Natural killer cell (primary cell): ENCODE measurements at regions not wholly inside any gene's neighbourhood (a gene's known extent, or its start where the extent isn't known, plus 50 kb on each side); places are given as distances from the start of the nearest gene placed in this dataset.
"Not testable (repeated sequence)": the region's sequence is repeated elsewhere in the genome, so short reads cannot be mapped to it uniquely, and the experiment has no call there.

Experiments used
- ATAC-seq, 3 donors: fragments of 150-1000 bp in 2 of 3; fragments of 200-7000 bp in 1 of 3; cut with Tn5 transposase; 1 replicate in 1 of 3; 2 replicates in 2 of 3; pipeline ENCODE4 v1.10.0; 2021; ENCODE audit warnings: mild to moderate bottlenecking in 2 of 3, moderate library complexity in 2 of 3
- DNase-seq, 2 donors: peaks; one replicate each; pipeline versions ENCODE4 v3.0.0 to v3.0.0-alpha.2; 2013 to 2021; ENCODE audit warnings: mixed read lengths in 1 of 2
- H3K27ac ChIP-seq: one replicate; pipeline ENCODE4 v1.5.1; 2013; ENCODE audit warnings: mild to moderate bottlenecking, low read length
- H3K27me3 ChIP-seq: one replicate; pipeline ENCODE4 v1.6.1; 2013; ENCODE audit warnings: low read length; ENCODE audit not compliant: control insufficient read depth, insufficient read depth
- H3K36me3 ChIP-seq: one replicate; pipeline ENCODE4 v1.6.1; 2013; ENCODE audit warnings: low read length; ENCODE audit not compliant: control insufficient read depth, insufficient read depth
- H3K4me1 ChIP-seq: one replicate; pipeline ENCODE4 v1.6.1; 2013; ENCODE audit warnings: low read length; ENCODE audit not compliant: control insufficient read depth, insufficient read depth
- H3K4me3 ChIP-seq: one replicate; pipeline ENCODE4 v1.5.1; 2013; ENCODE audit warnings: low read length
- H3K9me3 ChIP-seq: one replicate; pipeline ENCODE4 v1.6.1; 2013; ENCODE audit warnings: low read length; ENCODE audit not compliant: control insufficient read depth, insufficient read depth
- H3K27ac Mint-ChIP-seq, 2 donors: one replicate each; pipeline ENCODE4 v1.8.0; 2022; ENCODE audit warnings: mild to moderate bottlenecking in 2 of 2, mixed read lengths in 2 of 2, moderate library complexity in 1 of 2
- H3K27me3 Mint-ChIP-seq, 2 donors: one replicate each; pipeline ENCODE4 v1.8.0; 2022; ENCODE audit warnings: low read depth in 2 of 2, mixed read lengths in 2 of 2
- H3K36me3 Mint-ChIP-seq: one replicate; pipeline ENCODE4 v1.8.0; 2022; ENCODE audit warnings: mixed read lengths
- H3K4me1 Mint-ChIP-seq, 2 donors: one replicate each; pipeline ENCODE4 v1.8.0; 2022; ENCODE audit warnings: mixed read lengths in 2 of 2
- H3K4me3 Mint-ChIP-seq: one replicate; pipeline ENCODE4 v1.8.0; 2022; ENCODE audit warnings: mild to moderate bottlenecking, moderate library complexity, mixed read lengths
- H3K9me3 Mint-ChIP-seq, 2 donors: one replicate each; pipeline ENCODE4 v1.8.0; 2022; ENCODE audit warnings: mixed read lengths in 2 of 2
- CTCF ChIP-seq: fragments of 200-600 bp; IDR thresholded peaks from one replicate; pipeline ENCODE4 v1.8.0; 2022; ENCODE audit warnings: antibody characterized with exemption
- WGBS: methylation state at CpG from one replicate; pipeline ENCODE4 v1.1.7; 2013; ENCODE audit warnings: missing lambda C conversion rate; ENCODE audit not compliant: insufficient coverage; 5-methylcytosine and 5-hydroxymethylcytosine counted together
- intact Hi-C: fragments of 100-400 bp; cut with micrococcal nuclease; formaldehyde crosslinking; loops from one replicate; pipeline ENCODE4 v1.14.2; 2022

- H3K9me3 Mint-ChIP-seq: peaks cover 7 to 8% of the 10 kb centered on the region in 2 donors
- intact Hi-C loops: no loop called here
Observed at GRCh38 chr18:34330308-34330707, 105.6 kb upstream of the NOL4 start.

GRCh38 chr18:34330907-34331306 is 106.2 kb upstream of the NOL4 start:
- intact Hi-C loops, ATAC-seq, H3K4me3 ChIP-seq: not testable (repeated sequence)

More at GRCh38 chr18:34330308-34330707, 105.6 kb upstream of the NOL4 start:
- Histone ChIP-seq H3K9me3 (no peaks in the 10 kb centered on the region), H3K27ac (no peak overlapping the region), H3K27me3 (no peaks in the 10 kb centered on the region), H3K36me3 (no peaks in the 10 kb centered on the region), H3K4me3 (no peak overlapping the region), H3K4me1 (no peaks in the 10 kb centered on the region)
- Mint-ChIP-seq H3K36me3 (no peaks in the 10 kb centered on the region), H3K4me3 (no peak overlapping the region), H3K27ac (no peak overlapping the region), H3K4me1 (no peaks in the 10 kb centered on the region), H3K27me3 (no peaks in the 10 kb centered on the region)
- no peak for TF ChIP-seq CTCF
- DNase-seq (no peak), ATAC-seq (no peak)
- WGBS: 39% methylated on average over 3 of the region's 3 CpGs

GRCh38 chr18:34331343-34331742 is 106.6 kb upstream of the NOL4 start:
- DNase-seq, H3K4me1 ChIP-seq, ATAC-seq, H3K27ac ChIP-seq, H3K36me3 ChIP-seq, H3K4me3 Mint-ChIP-seq, H3K9me3 Mint-ChIP-seq, H3K27me3 Mint-ChIP-seq, H3K27ac Mint-ChIP-seq, H3K4me3 ChIP-seq, H3K27me3 ChIP-seq, intact Hi-C loops, H3K36me3 Mint-ChIP-seq, H3K4me1 Mint-ChIP-seq, H3K9me3 ChIP-seq: not testable (repeated sequence)
- WGBS: 92% methylated on average over 14 of the region's 15 CpGs

More at GRCh38 chr18:34330907-34331306, 106.2 kb upstream of the NOL4 start:
- H3K36me3 Mint-ChIP-seq, H3K27me3 ChIP-seq, H3K27ac ChIP-seq, H3K36me3 ChIP-seq, H3K27me3 Mint-ChIP-seq, H3K9me3 ChIP-seq, H3K4me1 ChIP-seq, H3K4me3 Mint-ChIP-seq, DNase-seq, H3K4me1 Mint-ChIP-seq, H3K27ac Mint-ChIP-seq, H3K9me3 Mint-ChIP-seq: not testable (repeated sequence)
- 99% methylated on average over 9 of the region's 12 CpGs for WGBS

- no peaks in the 10 kb centered on the region for H3K36me3 Mint-ChIP-seq
- no peak for DNase-seq
- Histone ChIP-seq H3K27ac (no peak overlapping the region), H3K27me3 (no peaks in the 10 kb centered on the region), H3K36me3 (no peaks in the 10 kb centered on the region), H3K9me3 (no peaks in the 10 kb centered on the region), H3K4me1 (no peaks in the 10 kb centered on the region), H3K4me3 (no peak overlapping the region)
- H3K4me3 Mint-ChIP-seq: no peak overlapping the region
- no peaks in the 10 kb centered on the region for H3K27me3 Mint-ChIP-seq
- ATAC-seq: no peak
- H3K27ac Mint-ChIP-seq: no peak overlapping the region
- intact Hi-C loops: no loop called here
- H3K9me3 Mint-ChIP-seq: peaks cover 4 to 14% of the 10 kb centered on the region in 2 donors
- 100% methylated on average over 1 of the region's 1 CpG for WGBS
- H3K4me1 Mint-ChIP-seq: no peaks in the 10 kb centered on the region
- TF ChIP-seq CTCF: no peak
Observed at GRCh38 chr18:34339155-34339554, 114.4 kb upstream of the NOL4 start.

- TF ChIP-seq CTCF: no peak
- H3K4me3 Mint-ChIP-seq: no peak overlapping the region
- intact Hi-C loops: no loop called here
- ATAC-seq (no peak), DNase-seq (no peak)
- no peaks in the 10 kb centered on the region for H3K27me3 Mint-ChIP-seq
- WGBS: 88% methylated on average over 1 of the region's 1 CpG
- Histone ChIP-seq H3K4me3 (no peak overlapping the region), H3K27me3 (no peaks in the 10 kb centered on the region), H3K36me3 (no peaks in the 10 kb centered on the region), H3K27ac (no peak overlapping the region), H3K4me1 (no peaks in the 10 kb centered on the region), H3K9me3 (no peaks in the 10 kb centered on the region)
- H3K4me1 Mint-ChIP-seq: no peaks in the 10 kb centered on the region
- peaks cover 4 to 14% of the 10 kb centered on the region in 2 donors for H3K9me3 Mint-ChIP-seq
- no peaks in the 10 kb centered on the region for H3K36me3 Mint-ChIP-seq
- H3K27ac Mint-ChIP-seq: no peak overlapping the region
Observed at GRCh38 chr18:34342960-34343359, 118.2 kb upstream of the NOL4 start.
